HG02840 (cell line): ENCODE measurements at regions not wholly inside any gene's neighbourhood (a gene's known extent, or its start where the extent isn't known, plus 50 kb on each side); places are given as distances from the start of the nearest gene placed in this dataset.
"Not testable (repeated sequence)": the region's sequence is repeated elsewhere in the genome, so short reads cannot be mapped to it uniquely, and the experiment has no call there.

Source experiments
- ATAC-seq: cut with Tn5 transposase; IDR thresholded peaks from one replicate; pipeline ENCODE4 v1.9.1; 2021; ENCODE audit warnings: mild to moderate bottlenecking, moderate library complexity, moderate number of reproducible peaks; ENCODE audit not compliant: unreplicated experiment, low FRiP score

DNA sequence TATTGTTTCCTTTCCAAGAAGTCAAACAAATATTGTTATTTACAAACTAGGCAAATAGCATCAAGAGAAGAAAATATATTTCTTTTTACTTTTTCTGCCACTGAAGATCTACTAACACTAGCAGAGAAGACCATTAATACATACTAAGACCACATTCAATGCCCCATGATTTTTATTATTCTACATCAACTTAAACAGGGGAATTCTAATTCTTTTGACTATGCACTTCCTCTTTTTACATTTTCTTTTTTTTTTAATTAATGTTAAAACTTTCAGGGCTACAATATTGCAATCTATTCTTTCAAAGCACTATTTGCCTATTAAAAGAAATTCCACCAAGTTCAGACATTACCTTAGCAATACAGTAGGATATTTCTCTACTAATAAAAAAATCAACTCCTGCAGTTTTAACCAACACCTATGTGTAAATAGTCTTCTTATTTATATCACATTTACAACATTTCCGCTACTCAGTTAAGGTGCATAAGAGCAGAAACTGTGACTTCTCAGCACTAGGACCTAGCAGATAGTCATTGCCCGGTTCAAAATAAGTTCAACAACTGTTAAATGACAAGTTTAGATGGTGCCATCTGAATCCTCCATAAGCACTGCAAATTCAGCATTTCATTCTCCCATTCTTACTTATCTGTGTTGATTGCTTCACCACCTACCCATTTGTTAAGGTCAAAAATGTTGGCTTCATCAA, 513.5 kb downstream of the TTLL7 start:
- ATAC-seq: not testable (repeated sequence)

GRCh38 chr1:83481284-83481683, 517.6 kb downstream of the TTLL7 start:
- ATAC-seq: not testable (repeated sequence)

DNA sequence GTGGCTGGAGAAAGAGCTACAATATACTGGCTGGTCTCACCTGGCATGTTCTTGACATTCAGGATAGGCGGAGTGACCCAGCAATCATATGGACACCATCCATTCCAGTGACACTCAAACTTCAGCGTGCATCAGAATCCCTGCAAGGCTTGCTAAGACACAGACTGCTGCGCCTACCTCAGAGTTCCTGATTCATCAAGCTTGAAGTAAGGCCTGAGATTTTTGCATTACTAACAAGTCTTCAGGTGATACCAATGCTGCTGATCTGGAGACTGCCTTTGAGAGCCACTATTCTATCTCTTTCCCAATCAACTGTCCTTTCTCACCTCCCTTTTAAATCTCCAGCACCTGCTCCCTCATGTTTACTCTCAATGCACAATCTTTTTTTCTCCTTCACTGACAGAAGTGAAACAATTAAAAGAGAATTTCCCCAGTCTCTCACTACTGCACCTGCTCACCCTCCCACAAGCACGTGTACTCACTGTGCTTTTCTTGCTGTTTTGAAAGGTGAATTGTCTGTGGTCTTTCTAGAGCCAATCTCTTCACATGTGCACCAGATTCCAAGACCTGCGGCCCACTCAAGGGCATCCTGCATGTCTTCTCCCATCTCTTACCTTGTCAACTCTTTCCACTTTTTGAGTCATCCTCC, 519.2 kb downstream of the TTLL7 start:
- peak; percentile 48 for ATAC-seq

- not testable (repeated sequence) for ATAC-seq
These were observed 520.8 kb downstream of the TTLL7 start for GRCh38 chr1:83478127-83478526.

- ATAC-seq: peak; percentile 76
These were observed 522.4 kb downstream of the TTLL7 start for GRCh38 chr1:83476518-83476917.

DNA sequence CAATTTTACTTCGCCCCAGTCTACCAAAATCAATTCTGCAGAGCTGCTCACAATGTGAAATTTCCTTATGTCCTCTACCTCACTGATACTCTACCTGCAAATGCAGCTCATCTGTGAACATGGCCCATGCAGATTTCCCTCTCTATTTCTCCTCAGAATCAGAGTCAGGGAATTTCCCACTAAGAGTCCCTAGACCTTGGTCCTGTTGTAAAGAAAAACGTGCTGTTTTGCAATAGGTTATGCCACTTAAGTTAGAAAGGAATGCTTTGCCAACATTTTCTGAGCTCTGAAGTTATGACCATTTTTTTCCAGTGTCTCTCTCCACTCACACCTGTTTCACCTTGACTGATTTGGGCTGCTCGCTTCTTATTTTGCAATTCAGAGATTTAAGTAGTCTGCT, 524.0 kb downstream of the TTLL7 start:
- ATAC-seq: not testable (repeated sequence)

GRCh38 chr1:83473986-83474385, 524.9 kb downstream of the TTLL7 start:
- ATAC-seq: not testable (repeated sequence)

- ATAC-seq: not testable (repeated sequence)
These were observed 526.9 kb downstream of the TTLL7 start for GRCh38 chr1:83472066-83472465.

DNA sequence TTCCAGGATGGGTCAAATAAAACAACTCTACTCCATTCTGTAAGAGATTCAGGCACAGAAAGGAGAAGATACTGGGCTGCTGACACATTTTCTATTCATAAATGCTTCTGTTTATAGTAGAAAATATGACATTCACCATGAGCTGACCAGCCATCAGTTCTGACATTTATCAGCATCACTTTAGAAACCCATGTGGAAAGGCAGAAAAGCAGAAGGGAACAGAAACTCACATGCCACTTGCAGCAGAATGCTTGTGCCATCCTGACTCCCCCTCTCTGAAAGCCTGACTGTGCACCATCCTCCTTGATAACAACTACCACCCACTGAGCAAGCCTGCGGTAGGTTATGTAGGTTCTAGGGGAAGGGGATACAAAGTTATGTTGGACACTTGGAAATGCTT, 527.7 kb downstream of the TTLL7 start:
- ATAC-seq: not testable (repeated sequence)

- not testable (repeated sequence) for ATAC-seq
These were observed 530.6 kb downstream of the TTLL7 start for GRCh38 chr1:83468336-83468735.

DNA sequence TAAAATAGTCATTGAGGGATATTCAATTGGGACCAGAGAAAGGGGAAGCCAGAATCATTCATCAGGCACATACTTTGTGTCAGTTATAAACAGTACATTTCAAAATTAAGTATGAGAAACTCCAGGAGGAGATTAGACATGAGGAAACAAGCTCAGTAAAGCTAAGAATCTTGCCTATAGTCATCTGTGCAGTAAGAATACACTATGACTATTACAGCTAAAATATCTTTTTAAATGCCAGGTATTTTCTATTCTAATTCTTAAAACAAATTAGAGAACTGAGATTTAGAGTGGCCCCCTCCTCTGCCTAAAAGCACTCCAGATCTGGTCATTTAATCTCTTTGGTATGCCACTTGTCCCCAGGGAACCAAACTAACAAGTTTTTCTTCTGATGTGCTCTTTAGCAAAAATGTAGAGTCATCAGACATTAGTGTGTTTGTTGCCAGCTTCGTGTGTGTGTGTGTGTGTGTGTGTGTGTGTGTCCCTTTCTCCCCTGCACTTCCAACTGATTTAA, 541.1 kb downstream of the TTLL7 start:
- ATAC-seq: not testable (repeated sequence)

GRCh38 chr1:83457281-83457680, 541.7 kb downstream of the TTLL7 start:
- ATAC-seq: not testable (repeated sequence)

DNA sequence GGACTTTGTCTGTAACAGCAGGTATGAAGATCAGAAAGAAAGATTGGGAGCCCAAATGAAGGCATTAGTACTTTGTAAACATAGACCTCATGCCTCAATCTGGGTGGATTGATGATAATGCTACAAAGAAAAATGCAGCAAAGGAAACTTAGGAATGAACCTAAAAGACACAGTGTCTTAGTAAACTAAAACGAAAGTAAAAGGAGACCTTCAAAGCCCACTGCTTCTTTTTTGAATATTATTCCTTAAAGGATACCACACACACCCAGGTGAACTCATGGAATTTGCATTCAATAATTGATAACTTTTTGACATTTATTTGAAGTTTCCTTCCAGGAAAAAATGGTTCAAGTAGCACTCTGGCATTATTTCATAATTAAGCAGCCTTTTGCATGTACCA, 543.2 kb downstream of the TTLL7 start:
- not testable (repeated sequence) for ATAC-seq

DNA sequence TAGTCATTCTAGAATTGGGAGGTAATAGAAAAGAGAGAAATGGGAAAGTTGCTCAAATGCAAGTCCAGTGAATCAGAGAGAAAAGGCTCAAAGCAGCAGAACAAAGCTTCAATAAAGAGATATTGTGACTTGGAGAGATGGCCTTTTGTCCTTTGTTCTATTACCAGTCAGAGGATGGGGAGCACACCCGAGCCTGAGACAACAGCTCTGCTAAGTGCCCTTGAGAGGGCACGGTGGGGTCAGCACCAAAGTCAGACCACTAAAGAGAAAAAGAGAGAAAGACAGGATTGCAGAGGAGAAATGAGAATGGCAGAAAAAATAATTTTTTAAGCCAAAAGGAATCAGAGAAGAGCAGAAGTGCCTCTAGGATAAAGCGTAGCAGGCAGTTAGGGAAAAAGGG, 553.1 kb downstream of the TTLL7 start:
- not testable (repeated sequence) for ATAC-seq

DNA sequence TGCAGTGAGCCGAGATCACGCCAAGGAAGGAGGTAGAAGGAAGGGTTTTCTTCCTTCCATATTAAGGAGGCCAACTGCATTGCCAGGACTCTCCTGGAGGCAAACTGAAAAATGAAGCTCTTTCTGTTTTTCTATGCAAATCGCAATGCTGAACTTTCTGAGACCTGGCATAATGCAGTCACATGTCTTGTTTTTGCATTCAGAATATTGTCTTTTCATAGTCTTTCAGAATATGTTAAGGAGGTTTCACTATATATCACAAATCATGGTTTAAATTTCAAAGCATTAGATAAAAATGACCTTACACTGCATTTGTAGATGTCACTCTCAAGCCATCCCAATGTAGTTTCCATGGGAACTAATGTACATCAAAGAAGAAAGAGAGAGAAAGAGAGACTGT, 556.5 kb downstream of the TTLL7 start:
- ATAC-seq: not testable (repeated sequence)

- not testable (repeated sequence) for ATAC-seq
These were observed 558.3 kb downstream of the TTLL7 start for GRCh38 chr1:83440586-83440985.

DNA sequence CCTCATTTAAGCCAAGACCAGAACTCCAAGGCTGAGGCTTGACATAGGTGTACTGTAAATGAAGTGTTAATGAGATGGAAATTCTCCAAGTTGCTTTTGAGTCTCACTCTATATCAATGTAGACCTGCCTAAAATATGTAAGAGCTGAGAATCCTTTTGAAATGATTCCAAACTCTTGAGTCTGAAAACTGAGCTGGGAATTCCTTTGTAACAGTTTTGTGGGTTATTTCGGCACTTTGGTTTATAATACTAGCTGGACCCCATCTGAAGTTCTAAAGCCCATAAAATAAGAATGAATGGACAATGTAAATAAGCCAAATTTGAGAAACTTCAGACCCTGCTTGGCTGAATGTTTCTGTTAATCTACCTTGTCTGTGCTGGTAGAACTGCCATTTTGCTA, 558.9 kb downstream of the TTLL7 start:
- ATAC-seq: not testable (repeated sequence)

GRCh38 chr1:83438316-83438715, 560.6 kb downstream of the TTLL7 start:
- not testable (repeated sequence) for ATAC-seq

DNA sequence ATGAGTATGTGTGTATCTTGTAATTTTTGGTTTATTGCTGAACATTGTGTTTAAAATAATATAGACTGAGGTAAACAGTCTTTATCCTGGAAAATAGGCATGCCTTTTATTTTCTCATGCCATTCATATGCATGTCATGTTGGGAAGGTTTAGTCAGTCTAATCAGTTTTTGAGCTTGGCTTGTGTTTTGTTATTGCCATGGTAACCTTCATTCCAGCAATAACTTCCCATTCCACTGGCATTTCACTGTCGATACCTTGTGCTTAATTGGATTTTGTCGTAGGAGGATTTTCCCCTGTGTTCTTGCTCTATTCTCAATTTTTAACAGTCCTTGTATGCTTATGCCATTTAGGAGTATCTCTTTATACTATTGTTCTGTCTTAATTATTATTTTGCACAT, 563.6 kb downstream of the TTLL7 start:
- not testable (repeated sequence) for ATAC-seq

- not testable (repeated sequence) for ATAC-seq
These were observed 571.4 kb downstream of the TTLL7 start for GRCh38 chr1:83427566-83427965.

GRCh38 chr1:83423382-83423781, 575.5 kb downstream of the TTLL7 start:
- not testable (repeated sequence) for ATAC-seq

DNA sequence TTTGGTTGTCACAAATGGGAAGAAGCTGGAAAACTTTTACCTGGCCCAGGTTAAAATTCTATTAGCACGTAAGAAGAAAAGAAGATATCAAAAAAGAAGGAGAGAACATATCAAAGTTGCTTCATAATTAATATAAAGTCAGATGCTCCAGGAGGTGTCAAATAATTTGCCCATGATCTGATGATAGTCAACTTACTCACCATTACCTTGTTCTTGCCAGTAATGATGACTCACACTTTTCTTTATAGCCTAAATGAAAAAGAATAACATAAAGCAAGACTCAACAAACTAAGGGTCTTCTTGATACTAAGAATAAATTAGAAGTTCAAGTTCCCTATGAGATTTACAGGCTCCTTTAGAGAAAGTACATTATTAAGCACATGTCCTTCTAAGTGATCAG, 580.4 kb downstream of the TTLL7 start:
- ATAC-seq: no peak
